ENCODE measurements at regions not wholly inside any gene's neighbourhood (a gene's known extent, or its start where the extent isn't known, plus 50 kb on each side); places are given as distances from the start of the nearest gene placed in this dataset.

DNA sequence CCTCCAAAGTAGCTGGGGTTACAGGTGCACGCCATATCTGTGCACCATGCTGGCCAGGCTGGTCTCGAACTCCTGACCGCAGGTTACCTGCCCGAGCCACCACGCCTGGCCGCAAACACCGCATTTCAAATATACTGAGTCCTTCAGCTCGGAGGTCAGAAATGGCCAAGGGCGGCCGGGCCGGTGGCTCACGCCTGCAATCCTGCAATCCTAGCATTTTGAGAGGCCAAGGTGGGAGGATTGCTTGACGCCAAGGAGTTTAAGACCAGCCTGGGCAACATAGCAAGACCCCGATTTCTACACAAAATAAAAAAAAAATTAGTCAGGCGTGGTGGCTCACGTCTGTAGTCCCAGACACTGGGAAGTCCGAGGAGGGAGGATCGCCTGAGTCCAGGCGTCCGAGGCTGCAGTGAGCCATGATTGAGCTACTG, 71.9 kb upstream of the PPP2R3B start:
- Histone ChIP-seq H3K4me1 (ENCODE audit: control insufficient read depth, insufficient read depth, low read length) (no peaks in the 10 kb centered on the region), H3K27me3 (ENCODE audit: control insufficient read depth, insufficient read depth, low read length) (no peaks in the 10 kb centered on the region), H3K4me3 (ENCODE audit: low read length) (no peak overlapping the region), H3K27ac (ENCODE audit: low read length) (no peak overlapping the region), H3K36me3 (ENCODE audit: control insufficient read depth, insufficient read depth, low read length) (no peaks in the 10 kb centered on the region), H3K9me3 (ENCODE audit: control insufficient read depth, insufficient read depth, low read length) (peaks cover 5% of the 10 kb centered on the region)
- peaks cover 0 to 5% of the 10 kb centered on the region in 2 donors for H3K4me1 Mint-ChIP-seq
- no peak overlapping the region for H3K4me3 Mint-ChIP-seq
- no peak for ATAC-seq
- DNase-seq = no peak
- intact Hi-C loops (cut with micrococcal nuclease) = no loop called here
- TF ChIP-seq, protein P1, sequence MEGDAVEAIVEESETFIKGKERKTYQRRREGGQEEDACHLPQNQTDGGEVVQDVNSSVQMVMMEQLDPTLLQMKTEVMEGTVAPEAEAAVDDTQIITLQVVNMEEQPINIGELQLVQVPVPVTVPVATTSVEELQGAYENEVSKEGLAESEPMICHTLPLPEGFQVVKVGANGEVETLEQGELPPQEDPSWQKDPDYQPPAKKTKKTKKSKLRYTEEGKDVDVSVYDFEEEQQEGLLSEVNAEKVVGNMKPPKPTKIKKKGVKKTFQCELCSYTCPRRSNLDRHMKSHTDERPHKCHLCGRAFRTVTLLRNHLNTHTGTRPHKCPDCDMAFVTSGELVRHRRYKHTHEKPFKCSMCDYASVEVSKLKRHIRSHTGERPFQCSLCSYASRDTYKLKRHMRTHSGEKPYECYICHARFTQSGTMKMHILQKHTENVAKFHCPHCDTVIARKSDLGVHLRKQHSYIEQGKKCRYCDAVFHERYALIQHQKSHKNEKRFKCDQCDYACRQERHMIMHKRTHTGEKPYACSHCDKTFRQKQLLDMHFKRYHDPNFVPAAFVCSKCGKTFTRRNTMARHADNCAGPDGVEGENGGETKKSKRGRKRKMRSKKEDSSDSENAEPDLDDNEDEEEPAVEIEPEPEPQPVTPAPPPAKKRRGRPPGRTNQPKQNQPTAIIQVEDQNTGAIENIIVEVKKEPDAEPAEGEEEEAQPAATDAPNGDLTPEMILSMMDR (IDR thresholded peaks at IDR 0.05) = no peak
- H3K27ac Mint-ChIP-seq = no peak overlapping the region
- no peaks in the 10 kb centered on the region for H3K36me3 Mint-ChIP-seq
- peaks cover 9 to 14% of the 10 kb centered on the region in 2 donors for H3K9me3 Mint-ChIP-seq
- WGBS (ENCODE audit: insufficient coverage) = 98% methylated on average over 18 of the region's 20 CpGs
- no peaks in the 10 kb centered on the region for H3K27me3 Mint-ChIP-seq (ENCODE audit: low read depth in 2 of 2)

DNA sequence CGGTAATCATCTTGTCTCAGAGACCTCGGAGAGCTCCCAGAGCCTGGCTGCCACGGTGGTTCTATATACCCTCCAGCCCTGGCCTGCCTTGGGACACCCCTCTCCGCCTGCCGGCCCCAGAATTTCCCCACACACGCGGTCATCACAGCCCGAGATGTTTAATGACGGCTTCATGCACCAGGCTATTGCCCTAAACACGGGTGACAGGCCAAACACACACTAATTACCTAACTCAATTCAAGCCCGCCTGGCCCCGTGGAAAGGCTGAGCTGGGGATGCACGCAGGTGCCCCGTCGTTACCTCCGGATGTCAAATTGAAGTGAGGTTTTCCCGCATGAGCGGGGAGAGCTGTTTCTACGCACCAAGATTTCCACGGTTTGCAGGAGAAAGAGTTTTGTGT, 72.9 kb upstream of the PPP2R3B start:
- H3K9me3 ChIP-seq (ENCODE audit: control insufficient read depth, insufficient read depth, low read length) = peaks cover 2% of the 10 kb centered on the region
- H3K4me1 ChIP-seq (ENCODE audit: control insufficient read depth, insufficient read depth, low read length) = no peaks in the 10 kb centered on the region
- H3K9me3 Mint-ChIP-seq = peaks cover 9 to 14% of the 10 kb centered on the region in 2 donors
- H3K4me3 Mint-ChIP-seq = no peak overlapping the region
- H3K36me3 ChIP-seq (ENCODE audit: control insufficient read depth, insufficient read depth, low read length) = no peaks in the 10 kb centered on the region
- TF ChIP-seq, protein P1 (IDR thresholded peaks at IDR 0.05) = no peak
- 89% methylated on average over 20 of the region's 20 CpGs for WGBS (ENCODE audit: insufficient coverage)
- no peak for DNase-seq
- intact Hi-C loops (cut with micrococcal nuclease) = no loop called here
- no peaks in the 10 kb centered on the region for H3K36me3 Mint-ChIP-seq
- no peak for ATAC-seq
- no peak overlapping the region for H3K27ac ChIP-seq (ENCODE audit: low read length)
- peaks cover 0 to 5% of the 10 kb centered on the region in 2 donors for H3K4me1 Mint-ChIP-seq
- H3K27ac Mint-ChIP-seq = no peak overlapping the region
- no peaks in the 10 kb centered on the region for H3K27me3 Mint-ChIP-seq (ENCODE audit: low read depth in 2 of 2)
- no peaks in the 10 kb centered on the region for H3K27me3 ChIP-seq (ENCODE audit: control insufficient read depth, insufficient read depth, low read length)
- no peak overlapping the region for H3K4me3 ChIP-seq (ENCODE audit: low read length)

DNA sequence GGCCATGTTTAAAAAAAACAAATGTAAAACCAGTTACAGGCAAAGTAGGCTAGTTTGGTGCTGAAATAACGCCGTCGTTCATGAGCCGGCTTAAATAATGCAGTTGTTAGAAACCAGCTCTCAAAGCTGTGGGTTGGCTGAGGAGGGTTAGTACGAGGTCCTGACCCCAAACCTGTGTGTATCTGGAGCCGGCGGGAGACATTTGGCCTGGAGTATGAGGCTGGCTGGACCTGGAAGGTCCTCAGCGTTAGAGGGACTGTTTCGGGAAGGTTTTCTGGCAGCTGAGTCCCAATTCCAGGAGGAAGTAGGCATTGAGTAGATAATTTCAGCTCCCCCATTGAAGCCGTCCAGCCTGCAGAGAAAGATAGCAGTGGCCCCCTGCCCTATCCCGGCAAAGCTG, 73.4 kb upstream of the PPP2R3B start:
- Histone ChIP-seq H3K27me3 (ENCODE audit: control insufficient read depth, insufficient read depth, low read length) (no peaks in the 10 kb centered on the region), H3K4me1 (ENCODE audit: control insufficient read depth, insufficient read depth, low read length) (no peaks in the 10 kb centered on the region), H3K4me3 (ENCODE audit: low read length) (no peak overlapping the region), H3K27ac (ENCODE audit: low read length) (no peak overlapping the region), H3K36me3 (ENCODE audit: control insufficient read depth, insufficient read depth, low read length) (no peaks in the 10 kb centered on the region), H3K9me3 (ENCODE audit: control insufficient read depth, insufficient read depth, low read length) (no peaks in the 10 kb centered on the region)
- 89% methylated on average over 11 of the region's 11 CpGs for WGBS (ENCODE audit: insufficient coverage)
- Mint-ChIP-seq H3K9me3 (peaks cover 9 to 14% of the 10 kb centered on the region in 2 donors), H3K27me3 (ENCODE audit: low read depth in 2 of 2) (no peaks in the 10 kb centered on the region), H3K4me3 (no peak overlapping the region), H3K36me3 (no peaks in the 10 kb centered on the region), H3K27ac (no peak overlapping the region), H3K4me1 (peaks cover 0 to 5% of the 10 kb centered on the region in 2 donors)
- intact Hi-C loops (cut with micrococcal nuclease) = no loop called here
- TF ChIP-seq, protein P1 (IDR thresholded peaks at IDR 0.05) = no peak
- no peak for DNase-seq
- no peak for ATAC-seq
